HUES6 (cell line): ENCODE measurements at regions not wholly inside any gene's neighbourhood (a gene's known extent, or its start where the extent isn't known, plus 50 kb on each side); places are given as distances from the start of the nearest gene placed in this dataset.

Source experiments
- H3K27ac ChIP-seq: 2 replicates; pipeline ENCODE4 v1.7.0; 2013; ENCODE audit warnings: low read depth, mild to moderate bottlenecking, low read length, inconsistent platforms
- H3K27me3 ChIP-seq: 2 replicates; pipeline ENCODE4 v1.6.1; 2013; ENCODE audit warnings: low read length; ENCODE audit not compliant: control insufficient read depth, insufficient read depth
- H3K36me3 ChIP-seq: 2 replicates; pipeline ENCODE4 v1.6.1; 2013; ENCODE audit warnings: low read length; ENCODE audit not compliant: control insufficient read depth, insufficient read depth
- H3K4me1 ChIP-seq: 2 replicates; pipeline ENCODE4 v1.6.1; 2013; ENCODE audit warnings: low read length; ENCODE audit not compliant: control insufficient read depth, insufficient read depth
- H3K4me3 ChIP-seq: 2 replicates; pipeline ENCODE4 v1.5.1; 2013; ENCODE audit warnings: low read depth, low read length
- H3K9ac ChIP-seq: one replicate; pipeline ENCODE4 v1.6.1; 2013; ENCODE audit warnings: mild to moderate bottlenecking, low read length
- H3K9me3 ChIP-seq: 2 replicates; pipeline ENCODE4 v1.6.1; 2013; ENCODE audit warnings: low read depth, low read length; ENCODE audit not compliant: control insufficient read depth, insufficient read depth

DNA sequence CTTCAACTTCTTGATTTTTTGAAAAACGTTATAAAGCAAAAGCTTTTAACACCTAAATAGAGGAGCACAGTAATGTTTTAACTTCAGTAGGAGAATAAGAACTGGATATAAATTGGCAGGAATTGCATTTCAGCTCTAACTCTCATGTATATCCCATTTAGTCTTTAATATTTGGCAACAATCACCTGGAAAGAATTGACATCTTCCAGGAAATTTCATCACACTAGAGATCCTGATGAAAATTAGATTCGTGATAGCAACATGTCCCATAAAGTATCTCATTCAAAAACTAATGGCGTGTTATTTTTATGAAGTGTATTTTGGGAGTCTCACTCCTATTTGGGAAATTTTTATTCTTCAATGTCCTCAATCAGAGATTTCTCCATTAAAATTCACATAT, 131.1 kb upstream of the DNAJC10 start:
- no peak overlapping the region for H3K27ac ChIP-seq
- no peak overlapping the region for H3K9ac ChIP-seq
- no peaks in the 10 kb centered on the region for H3K36me3 ChIP-seq
- H3K9me3 ChIP-seq: no peaks in the 10 kb centered on the region
- H3K4me1 ChIP-seq: 0 out of 2 replicates have a peak, but pooled peaks cover 9% of the 10 kb centered on the region
- no peaks in the 10 kb centered on the region for H3K27me3 ChIP-seq
- H3K4me3 ChIP-seq: no peak overlapping the region

DNA sequence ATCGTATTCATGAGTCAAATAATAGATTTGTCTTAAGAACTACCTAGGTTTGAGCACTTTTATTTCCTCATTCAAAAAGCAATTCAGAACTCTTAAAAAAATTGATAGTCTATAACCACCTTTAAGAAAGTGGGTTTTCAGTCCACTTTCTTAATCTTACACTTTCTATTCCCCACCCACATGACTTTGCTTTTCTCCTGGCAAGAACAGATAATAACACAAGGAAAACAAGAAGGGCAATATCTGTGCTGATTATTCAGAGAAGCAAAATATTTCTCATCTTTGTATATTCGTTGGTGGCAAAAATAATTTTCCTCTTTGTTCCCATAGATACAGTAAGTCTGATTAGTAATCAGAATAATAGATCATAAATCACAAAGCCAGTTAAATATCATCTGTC, 130.6 kb upstream of the DNAJC10 start:
- Histone ChIP-seq H3K9me3 (no peaks in the 10 kb centered on the region), H3K36me3 (no peaks in the 10 kb centered on the region), H3K27me3 (no peaks in the 10 kb centered on the region), H3K9ac (no peak overlapping the region), H3K27ac (no peak overlapping the region), H3K4me3 (no peak overlapping the region), H3K4me1 (0 out of 2 replicates have a peak, but pooled peaks cover 9% of the 10 kb centered on the region)

DNA sequence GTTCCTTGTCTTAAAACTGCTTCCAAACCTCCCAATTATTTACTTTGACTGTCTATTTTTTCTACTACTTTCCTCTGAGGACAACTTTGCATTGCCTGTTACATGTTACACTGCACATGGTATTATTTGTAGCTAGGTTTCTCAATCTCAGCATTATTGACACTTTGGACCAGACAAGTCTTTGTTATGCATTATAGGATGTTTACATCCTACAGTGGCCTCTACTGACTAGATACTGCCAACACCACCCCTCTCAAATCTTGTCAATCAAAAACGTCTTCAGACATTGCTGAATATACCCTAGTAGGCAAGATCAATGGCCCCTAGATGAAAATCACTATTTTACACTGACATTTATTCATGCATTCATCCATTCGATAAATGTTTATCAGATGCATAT, 129.6 kb upstream of the DNAJC10 start:
- no peak overlapping the region for H3K9ac ChIP-seq
- H3K4me3 ChIP-seq: no peak overlapping the region
- no peaks in the 10 kb centered on the region for H3K9me3 ChIP-seq
- no peaks in the 10 kb centered on the region for H3K27me3 ChIP-seq
- no peaks in the 10 kb centered on the region for H3K36me3 ChIP-seq
- peaks cover 12% of the 10 kb centered on the region; the same call in 1 of the 2 replicates for H3K4me1 ChIP-seq
- H3K27ac ChIP-seq: no peak overlapping the region

DNA sequence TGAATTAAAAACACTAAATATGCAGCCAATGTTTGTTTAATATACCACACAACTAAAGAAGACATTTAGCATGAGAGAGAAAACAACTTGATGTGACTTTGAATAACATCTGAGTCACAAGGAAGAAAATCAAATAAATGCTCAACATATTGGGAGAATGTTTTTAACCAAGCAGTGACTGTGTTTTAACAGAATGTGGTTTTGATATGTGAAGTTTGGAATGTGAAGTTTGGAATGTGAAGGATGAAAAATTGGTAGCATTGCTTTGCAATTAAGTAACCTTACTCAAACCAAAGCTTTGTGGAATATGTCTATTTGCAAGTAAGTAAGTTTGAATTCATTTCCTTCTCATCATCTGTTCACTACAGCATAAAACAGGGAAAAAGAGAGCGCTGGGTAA, 128.2 kb upstream of the DNAJC10 start:
- H3K27ac ChIP-seq: no peak overlapping the region
- H3K36me3 ChIP-seq: no peaks in the 10 kb centered on the region
- H3K9me3 ChIP-seq: no peaks in the 10 kb centered on the region
- no peak overlapping the region for H3K9ac ChIP-seq
- no peak overlapping the region for H3K4me3 ChIP-seq
- no peaks in the 10 kb centered on the region for H3K27me3 ChIP-seq
- peaks cover 26% of the 10 kb centered on the region for H3K4me1 ChIP-seq

DNA sequence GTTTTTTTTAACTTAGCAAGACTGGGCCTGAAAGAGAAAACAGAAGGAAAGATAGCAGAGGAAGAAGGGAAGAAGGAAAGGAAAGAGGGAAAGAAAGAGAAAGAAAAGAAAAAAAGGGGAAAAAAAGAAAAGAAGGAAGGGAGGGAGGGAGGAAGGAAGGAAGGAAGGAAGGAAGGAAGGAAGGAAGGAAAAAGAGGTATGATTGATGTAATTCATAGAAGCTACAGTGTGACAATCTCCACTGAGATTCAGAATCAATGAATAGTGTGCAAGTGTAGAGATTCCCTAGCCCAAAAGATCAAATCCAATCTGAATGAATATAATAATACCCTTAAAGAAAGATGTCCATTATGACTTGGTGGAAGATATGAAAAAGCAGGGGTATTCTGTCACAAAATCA, 126.9 kb upstream of the DNAJC10 start:
- Histone ChIP-seq H3K27ac (no peak overlapping the region), H3K4me3 (no peak overlapping the region), H3K9ac (no peak overlapping the region), H3K27me3 (no peaks in the 10 kb centered on the region), H3K4me1 (peaks cover 35% of the 10 kb centered on the region), H3K9me3 (no peaks in the 10 kb centered on the region), H3K36me3 (no peaks in the 10 kb centered on the region)

DNA sequence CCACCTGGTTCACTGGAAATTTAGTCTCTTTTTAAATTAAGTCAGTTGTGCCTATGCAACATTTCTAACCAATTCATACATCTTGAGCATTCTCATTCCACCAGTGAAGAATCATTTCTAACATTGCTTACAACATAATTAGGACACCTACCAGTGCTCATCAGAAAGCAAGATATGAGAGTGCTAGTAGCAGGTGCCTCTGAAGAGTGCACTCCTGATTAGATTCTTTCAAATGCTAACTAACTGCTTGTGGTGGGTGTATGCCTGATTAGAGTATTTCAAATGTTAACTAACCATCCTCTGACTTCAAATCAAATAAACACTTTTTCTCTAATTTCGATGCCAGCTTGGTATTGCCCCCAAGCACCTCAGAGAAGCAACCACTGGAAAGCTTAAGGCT, 124.3 kb upstream of the DNAJC10 start:
- Histone ChIP-seq H3K4me1 (peaks cover 34% of the 10 kb centered on the region), H3K27me3 (no peaks in the 10 kb centered on the region), H3K9me3 (no peaks in the 10 kb centered on the region), H3K36me3 (no peaks in the 10 kb centered on the region), H3K9ac (no peak overlapping the region), H3K27ac (no peak overlapping the region), H3K4me3 (peak overlapping the region; percentile 21; the same call in 1 of the 2 replicates)

DNA sequence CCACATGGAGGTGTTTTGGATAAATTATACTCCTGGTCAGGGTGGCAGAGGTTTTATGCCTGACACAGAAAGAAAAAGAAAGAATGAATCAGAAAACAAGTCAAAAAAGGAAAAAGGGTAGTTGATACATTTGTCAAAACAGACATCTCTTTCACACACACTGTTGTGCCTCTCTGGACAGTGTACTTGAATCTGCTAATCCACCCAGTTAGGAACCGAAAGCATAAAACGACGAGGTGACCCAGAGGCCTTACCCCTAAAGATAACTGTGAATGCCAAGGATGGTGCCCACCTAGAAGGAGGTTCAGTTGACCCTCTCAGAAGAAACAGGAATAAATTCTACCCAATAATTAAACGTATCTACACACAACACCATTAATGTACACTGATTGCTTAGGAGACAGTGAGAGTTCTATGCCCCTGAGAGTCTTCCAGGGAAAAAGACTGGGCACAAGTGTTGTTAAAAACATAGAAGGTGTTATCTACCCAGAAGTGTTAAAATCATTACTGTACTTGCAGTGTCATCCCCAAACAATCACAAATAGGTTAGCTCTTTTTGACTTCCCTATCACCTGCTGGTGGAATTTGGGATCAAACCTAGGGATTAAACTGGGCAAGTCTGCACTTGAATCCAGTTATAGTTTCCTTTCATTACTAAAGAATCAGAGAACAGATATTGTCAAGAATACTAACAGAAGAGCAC, 123.2 kb upstream of the DNAJC10 start:
- Histone ChIP-seq H3K36me3 (no peaks in the 10 kb centered on the region), H3K9me3 (no peaks in the 10 kb centered on the region), H3K9ac (no peak overlapping the region), H3K4me1 (peaks cover 31% of the 10 kb centered on the region), H3K27ac (no peak overlapping the region), H3K4me3 (no peak overlapping the region), H3K27me3 (no peaks in the 10 kb centered on the region)

DNA sequence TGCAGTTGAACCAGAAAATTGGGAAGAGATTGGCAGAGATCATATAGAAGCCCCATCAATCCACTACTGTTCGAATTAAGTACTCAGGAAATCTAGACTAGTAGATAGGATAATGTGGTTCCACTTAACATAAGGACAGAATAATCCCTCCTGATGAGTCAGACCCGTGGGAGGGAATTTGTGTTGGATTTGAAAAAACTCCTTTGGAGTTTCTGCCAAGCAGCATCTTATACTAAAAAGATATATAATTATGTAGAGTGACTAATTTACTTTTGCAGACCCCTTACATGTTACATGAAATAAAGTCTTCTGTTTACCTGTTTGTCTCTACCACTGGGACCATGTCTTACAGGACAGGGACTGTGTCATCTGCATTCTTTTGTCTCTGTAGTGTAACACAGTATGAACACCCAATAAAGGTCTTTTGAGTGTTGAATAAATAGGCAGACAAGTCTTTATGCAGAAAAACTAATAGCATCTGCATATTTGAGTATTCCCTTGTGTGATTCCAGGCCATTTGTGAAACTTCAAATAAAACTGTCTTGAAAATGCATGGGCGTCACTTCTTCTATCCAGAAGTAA, 122.6 kb upstream of the DNAJC10 start:
- H3K27me3 ChIP-seq: no peaks in the 10 kb centered on the region
- no peak overlapping the region for H3K9ac ChIP-seq
- no peaks in the 10 kb centered on the region for H3K9me3 ChIP-seq
- peaks cover 31% of the 10 kb centered on the region for H3K4me1 ChIP-seq
- no peak overlapping the region for H3K4me3 ChIP-seq
- no peaks in the 10 kb centered on the region for H3K36me3 ChIP-seq
- H3K27ac ChIP-seq: no peak overlapping the region

DNA sequence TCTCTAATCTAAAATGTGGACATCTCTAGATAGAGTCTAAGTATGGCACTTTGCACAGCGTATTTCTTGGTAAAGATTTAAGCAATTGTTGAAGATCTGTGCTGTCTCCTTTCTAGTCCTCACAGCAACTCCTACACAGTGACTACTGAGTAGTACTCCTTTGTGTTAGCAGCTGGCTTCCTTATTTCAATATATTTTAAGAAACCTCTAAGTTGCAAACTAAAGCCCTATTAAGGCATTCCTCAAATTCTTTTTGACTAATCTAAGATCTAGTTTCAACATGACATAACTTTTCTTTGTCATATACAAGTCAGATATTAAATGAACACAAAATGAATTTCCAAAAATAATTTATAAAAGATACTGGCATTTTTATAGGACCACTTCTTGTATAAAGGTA, 121.8 kb upstream of the DNAJC10 start:
- Histone ChIP-seq H3K9me3 (no peaks in the 10 kb centered on the region), H3K27me3 (no peaks in the 10 kb centered on the region), H3K4me3 (no peak overlapping the region), H3K36me3 (no peaks in the 10 kb centered on the region), H3K4me1 (peaks cover 31% of the 10 kb centered on the region), H3K9ac (no peak overlapping the region), H3K27ac (no peak overlapping the region)

DNA sequence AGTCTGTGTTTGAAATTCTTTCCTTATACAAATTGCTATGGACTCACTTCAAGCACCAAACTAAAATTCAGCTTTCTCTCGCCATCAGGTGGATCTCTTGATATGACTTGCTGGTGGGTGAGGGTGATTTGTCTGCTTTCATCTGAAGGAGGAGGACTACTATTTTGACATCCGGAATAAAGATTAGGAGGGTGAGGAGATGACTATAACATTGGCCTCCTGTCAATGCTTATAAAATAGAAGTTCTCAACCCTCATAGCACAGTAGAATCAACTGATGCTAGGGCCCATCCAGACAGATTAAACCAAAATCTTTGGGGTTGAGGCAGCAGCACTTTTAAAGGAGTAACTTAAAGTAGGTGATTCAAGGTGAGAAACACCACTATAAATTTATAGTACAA, 120.4 kb upstream of the DNAJC10 start:
- Histone ChIP-seq H3K4me3 (no peak overlapping the region), H3K9me3 (no peaks in the 10 kb centered on the region), H3K36me3 (no peaks in the 10 kb centered on the region), H3K4me1 (peaks cover 31% of the 10 kb centered on the region), H3K27ac (no peak overlapping the region), H3K27me3 (no peaks in the 10 kb centered on the region), H3K9ac (no peak overlapping the region)

DNA sequence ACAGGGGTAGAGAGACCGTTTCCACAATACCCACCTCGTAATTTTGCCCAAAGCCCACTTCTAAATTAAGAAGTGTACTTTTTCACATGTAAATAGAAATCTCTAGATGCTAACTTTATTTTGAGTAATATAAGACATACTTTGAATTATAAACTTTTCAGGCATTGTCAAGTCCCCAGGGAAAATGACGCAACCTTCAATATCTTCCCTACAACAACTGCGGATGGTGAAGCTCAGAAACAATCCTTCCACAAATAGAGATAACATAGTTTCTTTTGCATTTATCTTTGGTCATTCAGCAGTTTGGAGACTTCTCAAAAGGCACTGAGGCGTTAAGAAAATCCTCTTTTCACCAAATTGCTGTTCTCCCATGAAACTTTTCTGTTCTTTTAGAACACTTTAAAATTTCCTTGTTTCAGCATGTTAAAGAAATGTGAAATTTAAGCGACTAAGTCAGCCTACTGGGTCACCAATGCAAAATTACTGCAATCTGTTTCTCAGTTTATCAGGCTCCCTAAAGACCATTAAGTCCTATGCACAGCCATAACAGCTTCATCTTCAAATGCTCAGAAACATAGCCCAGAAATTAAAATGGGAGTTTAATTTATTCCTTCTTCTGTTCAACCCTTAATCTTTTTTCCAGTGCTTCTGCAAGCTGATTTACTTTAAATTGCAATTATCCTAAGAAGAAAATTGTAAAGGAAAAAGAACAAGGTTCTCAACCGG, 118.3 kb upstream of the DNAJC10 start:
- H3K27me3 ChIP-seq: no peaks in the 10 kb centered on the region
- peaks cover 14% of the 10 kb centered on the region; the same call in 1 of the 2 replicates for H3K4me1 ChIP-seq
- H3K27ac ChIP-seq: no peak overlapping the region
- no peaks in the 10 kb centered on the region for H3K36me3 ChIP-seq
- H3K9me3 ChIP-seq: no peaks in the 10 kb centered on the region
- H3K4me3 ChIP-seq: no peak overlapping the region
- no peak overlapping the region for H3K9ac ChIP-seq
